SH-SY5Y (cell line): ENCODE measurements at regions not wholly inside any gene's neighbourhood (a gene's known extent, or its start where the extent isn't known, plus 50 kb on each side); places are given as distances from the start of the nearest gene placed in this dataset.
A peak's percentile ranks its signal among the peaks of the same experiment; 100 is the strongest.

Experiments used
- GATA2 ChIP-seq: IDR thresholded peaks from 2 replicates; pipeline ENCODE4 v1.6.1; 2011; ENCODE audit warnings: mild to moderate bottlenecking, low read depth, low read length
- GATA3 ChIP-seq: IDR thresholded peaks from 2 replicates; pipeline ENCODE4 v1.6.1; 2011; ENCODE audit warnings: low read depth, mild to moderate bottlenecking, low read length, moderate library complexity

DNA sequence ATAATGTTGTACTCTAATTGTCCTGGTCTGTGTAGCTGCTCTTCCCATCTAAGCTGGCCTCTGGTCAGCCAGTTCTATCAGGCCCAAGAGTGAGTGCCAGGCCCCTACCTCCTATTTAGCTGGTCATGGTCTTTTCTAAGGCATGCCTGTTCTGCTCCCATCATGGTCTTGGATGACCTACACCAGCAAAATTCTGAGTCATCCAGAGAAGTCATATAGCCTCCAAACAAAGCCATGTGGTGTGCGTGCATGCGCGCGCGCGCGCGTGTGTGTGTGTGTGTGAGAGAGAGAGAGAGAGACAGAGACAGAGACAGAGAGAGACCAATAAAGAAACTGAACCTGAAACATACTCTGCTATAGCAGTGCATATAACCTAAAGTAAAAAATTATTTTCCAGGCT lies 254.4 kb downstream of the BRINP2 start:
- TF ChIP-seq GATA3 (no peak), GATA2 (no peak)

DNA sequence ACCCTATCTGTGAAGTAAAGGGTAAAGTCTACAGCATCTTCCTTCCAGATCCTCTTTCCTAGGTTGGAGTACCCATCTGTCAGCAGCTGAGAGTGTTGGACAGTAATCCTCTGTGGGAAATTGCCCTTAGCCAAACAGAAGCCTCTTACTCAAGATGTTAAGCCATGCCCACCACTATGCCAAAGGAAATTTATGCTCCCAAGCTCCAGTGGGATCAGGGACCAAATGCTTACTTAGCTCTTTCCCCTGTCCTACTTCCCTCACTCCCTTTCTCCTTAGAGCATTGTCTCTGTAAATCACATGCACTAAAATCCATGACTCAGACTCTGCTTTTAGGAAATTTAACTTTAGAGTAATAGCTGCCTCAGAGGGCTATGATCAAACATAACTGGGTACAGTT lies 254.0 kb downstream of the BRINP2 start:
- TF ChIP-seq GATA2 (no peak), GATA3 (no peak)

DNA sequence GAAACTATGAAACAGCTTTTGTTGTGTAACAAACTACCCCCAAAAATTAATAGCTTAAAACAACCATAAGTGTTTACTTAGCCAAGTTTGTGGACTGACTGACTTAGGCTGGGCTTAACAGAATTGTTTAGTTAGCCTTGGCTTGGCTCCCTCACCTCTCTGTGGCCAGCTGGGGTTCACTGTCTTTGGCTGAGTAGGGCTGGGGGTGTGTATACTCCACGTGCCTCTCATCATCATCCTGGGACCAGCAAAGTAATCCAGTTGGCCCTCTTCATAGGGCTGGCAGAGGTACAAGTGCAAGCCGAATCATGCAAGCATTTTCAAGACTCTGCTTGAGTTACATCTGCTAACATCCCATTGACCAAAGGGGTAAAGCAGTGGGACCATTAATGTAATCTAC lies 252.3 kb downstream of the BRINP2 start:
- no peak for TF ChIP-seq GATA2

DNA sequence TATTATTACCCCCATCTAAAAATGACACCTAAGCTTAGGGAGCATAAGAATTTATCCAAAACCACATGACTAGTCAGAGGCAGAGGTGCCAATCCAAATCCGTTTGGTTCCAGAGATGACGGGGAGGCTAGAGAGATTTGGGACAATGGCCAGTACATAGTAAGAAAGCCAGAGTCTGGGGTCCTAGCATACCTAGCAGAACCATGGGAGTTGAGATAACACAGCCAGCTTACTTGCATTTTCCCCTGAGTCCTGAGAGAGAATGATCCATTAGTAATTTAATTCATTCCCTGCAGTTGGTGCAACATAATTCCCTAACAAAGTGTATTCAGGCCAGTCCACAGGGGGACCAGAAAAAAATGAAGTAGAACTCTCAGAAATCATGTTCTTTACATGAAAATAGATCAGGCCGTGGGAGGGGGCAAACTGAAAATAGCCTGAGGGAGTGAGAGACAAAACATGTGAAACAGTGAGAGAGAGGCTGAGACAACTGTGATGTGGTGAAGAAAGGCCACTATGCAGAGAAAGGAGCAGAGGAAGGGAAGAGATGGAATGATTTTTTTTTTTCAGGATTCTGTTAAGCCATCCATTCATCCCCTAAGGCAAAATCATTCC lies 243.3 kb downstream of the BRINP2 start:
- no peak for TF ChIP-seq GATA3
- TF ChIP-seq GATA2, result no peak

DNA sequence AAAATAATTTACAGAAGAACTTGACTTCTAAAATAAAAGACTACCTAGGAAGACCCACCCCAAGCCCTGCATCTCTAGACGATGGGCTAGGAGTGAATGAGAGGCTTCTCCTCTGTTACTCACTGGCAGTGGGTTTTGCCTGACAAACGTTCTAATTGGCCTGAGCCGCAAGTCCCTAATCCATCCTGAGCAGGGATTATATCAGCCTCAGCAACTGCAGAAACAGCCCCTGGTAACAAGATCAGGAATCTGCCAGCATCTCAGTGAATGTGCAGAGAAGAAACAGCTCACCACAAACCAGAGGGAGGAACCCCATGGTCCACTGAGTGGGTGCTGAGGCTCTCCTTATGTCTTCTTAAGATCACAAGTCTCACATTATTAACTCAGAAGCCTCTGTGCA lies 240.6 kb downstream of the BRINP2 start:
- TF ChIP-seq GATA2 (no peak), GATA3 (no peak)

DNA sequence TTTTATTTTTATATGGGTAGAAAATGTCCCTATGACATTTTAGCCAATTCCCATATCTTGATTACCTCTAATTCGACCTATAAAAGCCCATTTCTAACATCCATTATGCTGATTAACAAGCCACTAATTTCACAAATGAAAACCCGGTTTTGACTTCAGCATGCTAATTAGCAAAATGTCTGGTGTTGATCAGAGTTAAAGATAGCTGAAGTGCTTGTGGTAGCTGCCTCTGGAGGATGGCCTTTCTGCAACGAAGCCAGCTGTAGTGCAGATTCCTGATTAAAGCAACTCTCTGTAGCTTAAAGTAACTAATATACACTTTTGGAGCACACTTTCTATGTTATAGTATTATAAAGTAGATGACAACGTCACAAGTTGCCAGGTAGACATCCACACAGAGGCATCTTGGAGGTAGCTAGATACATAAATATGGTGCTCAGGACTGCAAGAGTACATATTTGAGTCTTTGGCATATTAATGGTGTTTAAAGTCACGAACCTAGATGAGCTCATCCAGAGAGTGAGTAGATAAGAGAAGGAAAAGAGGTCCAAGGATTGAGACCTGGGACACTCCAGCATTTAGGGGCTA lies 239.5 kb downstream of the BRINP2 start:
- TF ChIP-seq GATA3 (no peak), GATA2 (peak; percentile 79)

DNA sequence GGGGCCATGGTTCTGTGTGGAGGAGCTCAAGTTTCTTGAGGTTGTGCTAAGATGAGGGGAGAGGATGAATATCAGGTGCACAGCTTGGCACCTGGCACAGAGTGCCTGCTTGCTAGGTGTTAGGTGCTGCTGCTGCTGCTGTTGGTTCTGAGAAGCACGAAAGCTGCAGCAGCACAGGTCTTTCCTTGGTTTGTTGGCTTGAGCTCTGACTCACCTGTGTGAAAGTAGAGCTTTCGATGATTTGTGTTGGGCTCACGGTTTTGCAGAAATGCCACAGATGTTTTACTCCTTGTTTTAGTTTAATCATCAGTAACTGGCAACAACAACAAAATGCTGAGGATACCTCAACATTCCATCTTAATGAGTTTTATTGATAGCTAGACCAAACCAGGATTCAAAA lies 221.6 kb downstream of the BRINP2 start:
- no peak for TF ChIP-seq GATA3
- no peak for TF ChIP-seq GATA2

DNA sequence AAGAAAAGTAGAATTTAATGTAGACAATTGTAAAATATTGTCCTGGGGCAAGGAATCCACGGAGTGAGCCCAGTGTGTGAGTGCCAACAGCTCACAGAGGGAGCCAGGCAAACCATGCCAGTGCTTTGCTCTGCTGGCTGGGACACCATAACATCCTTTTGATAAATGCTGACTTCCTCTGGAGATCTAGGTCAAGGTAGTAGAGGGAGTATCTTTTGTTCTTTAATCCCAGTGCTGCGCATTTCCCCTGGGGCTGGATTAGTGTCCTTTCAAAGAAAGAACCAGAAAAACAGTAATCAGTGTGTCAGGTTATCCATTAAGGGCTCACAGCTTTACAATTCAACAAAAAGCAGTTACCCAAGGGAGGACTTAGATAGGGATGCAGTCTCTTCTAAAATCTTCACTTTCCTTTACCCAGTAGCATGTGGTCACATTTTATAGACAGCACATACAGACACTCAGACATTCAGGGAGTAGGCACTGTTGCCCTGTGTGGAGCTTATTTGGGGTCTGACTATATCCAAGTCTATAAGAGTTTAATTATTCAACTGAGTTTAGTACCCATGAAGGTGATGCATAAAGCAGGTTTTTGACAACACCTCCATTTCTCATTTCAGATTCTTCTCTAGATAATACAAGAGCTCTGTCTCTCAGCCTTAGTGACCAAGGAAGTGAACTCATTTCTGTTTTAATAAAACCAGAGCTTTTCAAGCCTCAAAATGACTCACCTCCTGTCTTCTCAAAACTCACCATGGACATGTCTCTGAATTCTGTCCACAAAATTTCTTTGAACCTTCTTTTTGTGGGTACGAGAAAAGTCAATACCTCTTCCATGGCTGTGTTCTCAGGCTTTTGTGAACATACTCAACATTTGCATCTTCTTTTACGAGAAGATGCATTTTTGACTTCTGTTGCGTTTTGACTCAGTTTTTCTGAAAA lies 215.3 kb downstream of the BRINP2 start:
- TF ChIP-seq GATA3 (no peak), GATA2 (no peak)

DNA sequence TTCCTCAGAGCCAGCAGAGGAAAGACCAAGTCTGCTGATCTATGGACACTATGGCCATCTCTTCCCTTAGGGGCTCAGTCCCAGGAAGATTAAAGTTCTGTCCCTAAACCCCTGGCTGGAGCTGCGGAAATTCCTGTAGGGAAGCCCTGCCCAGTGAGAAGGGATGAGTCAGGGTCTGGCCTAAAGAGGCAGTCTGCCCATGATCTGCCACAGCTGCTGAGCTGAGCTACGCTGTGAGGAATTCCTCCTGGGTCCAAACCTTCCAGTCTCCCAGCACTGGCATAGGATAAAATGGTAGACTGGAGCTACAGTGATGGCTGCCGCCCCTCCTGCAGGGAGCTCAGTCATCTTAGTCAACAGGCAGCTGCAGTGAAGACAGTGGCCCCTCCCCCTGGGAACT lies 213.7 kb downstream of the BRINP2 start:
- TF ChIP-seq GATA2 (no peak), GATA3 (no peak)

DNA sequence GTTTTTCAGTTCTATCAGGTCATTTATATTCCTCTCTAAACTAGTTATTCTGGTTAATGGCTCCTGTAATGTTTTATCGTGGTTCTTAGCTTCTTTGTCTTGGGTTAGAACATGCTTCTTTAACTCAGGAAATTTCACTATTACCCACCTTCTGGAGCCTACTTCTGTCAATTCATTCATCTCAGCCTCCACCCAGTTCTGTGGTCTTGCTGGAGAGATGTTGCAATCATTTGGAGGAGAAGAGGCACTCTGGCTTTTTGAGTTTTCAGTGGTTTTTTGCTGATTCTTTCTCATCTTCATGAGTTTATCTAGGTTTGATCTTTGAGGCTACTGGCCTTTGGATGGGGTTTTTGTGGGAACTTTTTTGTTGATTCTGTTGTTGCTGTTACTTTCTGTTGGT lies 213.0 kb downstream of the BRINP2 start:
- no peak for TF ChIP-seq GATA2
- TF ChIP-seq GATA3, result no peak

DNA sequence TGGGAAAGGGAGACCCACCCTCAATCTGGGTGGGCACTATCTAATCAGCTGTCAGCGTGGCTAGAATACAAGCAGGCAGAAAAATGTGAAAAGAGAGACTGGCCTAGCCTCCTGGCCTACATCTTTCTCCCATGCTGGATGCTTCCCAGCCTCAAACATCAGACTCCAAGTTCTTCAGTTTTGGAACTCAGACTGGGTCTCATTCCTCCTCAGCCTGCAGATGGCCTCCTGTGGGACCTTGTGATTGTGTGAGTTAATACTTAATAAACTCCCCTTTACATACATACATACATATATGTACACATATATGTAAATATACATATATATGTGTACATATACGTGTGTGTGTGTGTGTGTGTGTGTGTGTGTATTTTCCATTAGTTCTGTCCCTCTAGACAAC lies 207.1 kb downstream of the BRINP2 start:
- no peak for TF ChIP-seq GATA3
- TF ChIP-seq GATA2, result no peak

DNA sequence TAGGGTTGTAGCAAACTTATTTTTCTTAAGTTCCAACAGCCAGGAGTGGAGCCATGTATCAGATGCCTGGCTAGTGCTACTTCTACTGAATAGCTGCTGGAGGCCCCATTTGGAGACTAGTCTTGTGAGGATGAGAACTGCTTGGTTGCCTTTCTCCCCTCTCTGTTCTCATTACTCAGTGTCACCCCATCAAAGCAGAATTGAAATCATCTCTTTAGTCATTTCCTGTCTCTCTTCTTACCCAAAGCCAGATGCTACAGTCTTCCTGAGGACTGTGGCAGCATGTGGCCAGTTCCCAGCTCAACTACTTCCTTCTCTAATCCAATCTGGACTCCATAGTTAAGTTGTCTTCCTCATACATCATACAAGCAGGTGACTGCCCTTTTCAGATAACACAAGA lies 197.5 kb downstream of the BRINP2 start:
- TF ChIP-seq GATA2 (no peak), GATA3 (no peak)

DNA sequence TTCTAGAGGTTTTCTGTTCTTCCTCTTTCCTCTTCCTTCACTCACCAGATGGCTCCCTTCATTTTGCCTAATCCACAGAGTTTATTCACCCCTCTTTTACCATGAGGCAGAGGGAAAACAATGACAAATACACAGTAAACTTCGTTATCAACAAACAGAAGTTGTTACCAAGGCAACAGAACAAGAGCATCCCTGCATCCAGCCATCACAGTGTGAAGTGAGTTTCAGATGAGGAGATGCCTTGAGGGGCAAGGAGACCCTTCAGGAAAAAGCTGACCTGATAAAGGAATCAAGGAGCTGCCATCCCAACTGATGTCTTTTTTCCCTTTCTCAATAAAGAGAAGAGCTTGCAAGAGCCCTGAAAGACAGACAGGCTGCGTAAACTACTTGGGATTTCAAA lies 195.3 kb downstream of the BRINP2 start:
- no peak for TF ChIP-seq GATA2
- no peak for TF ChIP-seq GATA3

DNA sequence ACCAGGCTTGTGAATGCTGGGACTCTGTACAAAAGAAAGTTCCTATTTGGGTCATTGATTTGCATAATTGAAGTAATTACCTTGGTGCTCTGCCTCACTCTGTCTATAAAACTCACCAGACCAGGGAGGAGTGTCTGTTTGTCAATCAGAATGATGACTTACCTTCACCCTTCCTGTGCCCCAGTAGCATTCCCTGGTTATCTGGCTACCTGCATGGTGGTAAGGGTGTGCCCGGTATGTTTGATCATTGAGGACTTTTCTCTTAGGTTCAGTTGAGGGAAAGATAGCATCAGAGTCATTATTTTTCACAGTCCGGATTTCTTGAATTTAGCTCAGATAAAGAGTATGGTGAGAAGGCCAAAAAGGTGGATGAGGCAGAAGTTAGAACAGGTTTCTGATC lies 190.0 kb downstream of the BRINP2 start:
- TF ChIP-seq GATA3 (no peak), GATA2 (no peak)
